SK-N-SH (cell line): ENCODE measurements at regions not wholly inside any gene's neighbourhood (a gene's known extent, or its start where the extent isn't known, plus 50 kb on each side); places are given as distances from the start of the nearest gene placed in this dataset.

Experiments
- CTCF ChIP-seq: fragments of 200-600 bp; sonication (generic); IDR thresholded peaks from 2 replicates; pipeline ENCODE4 v1.6.1; 2017; ENCODE audit warnings: antibody characterized with exemption, mild to moderate bottlenecking, moderate library complexity
- POLR2AphosphoS5 ChIP-seq: IDR thresholded peaks from 2 replicates; pipeline ENCODE4 v1.6.1; 2012; ENCODE audit warnings: low read depth, low read length

DNA sequence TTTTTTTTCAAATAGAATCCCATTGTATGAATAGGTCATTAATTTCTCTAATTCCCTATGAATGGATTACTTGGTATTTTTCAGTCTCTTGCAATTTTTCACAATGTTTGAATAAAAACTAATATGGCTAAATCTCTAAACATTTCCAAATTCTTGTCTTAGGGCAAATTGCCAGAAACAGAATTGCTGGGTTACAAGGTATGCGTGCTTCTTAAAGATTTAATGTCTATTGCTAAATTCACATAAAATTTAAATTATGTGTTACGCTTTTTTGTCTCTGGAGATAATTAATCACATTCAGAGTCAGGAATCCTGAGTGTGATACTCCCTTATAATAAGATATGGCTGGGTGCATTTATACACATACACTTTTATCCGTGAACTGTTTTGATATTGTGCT is 264.5 kb upstream of the TBL1XR1 start:
- TF ChIP-seq CTCF, result no peak
- TF ChIP-seq POLR2AphosphoS5, result no peak
